IgD-negative memory B cell (primary cell): ENCODE measurements at regions not wholly inside any gene's neighbourhood (a gene's known extent, or its start where the extent isn't known, plus 50 kb on each side); places are given as distances from the start of the nearest gene placed in this dataset.
"Not testable (repeated sequence)": the region's sequence is repeated elsewhere in the genome, so short reads cannot be mapped to it uniquely, and the experiment has no call there.

Source experiments
- H3K27ac Mint-ChIP-seq, 3 donors: one replicate each; pipeline ENCODE4 v1.8.0; 2020 to 2022; ENCODE audit warnings: mild to moderate bottlenecking in 3 of 3, mixed read lengths in 3 of 3, moderate library complexity in 1 of 3
- H3K27me3 Mint-ChIP-seq: one replicate; pipeline ENCODE4 v1.8.0; 2021; ENCODE audit warnings: mixed read lengths
- H3K36me3 Mint-ChIP-seq: one replicate; pipeline ENCODE4 v1.8.0; 2020; ENCODE audit warnings: mild to moderate bottlenecking, mixed read lengths
- H3K4me1 Mint-ChIP-seq, 3 donors: one replicate each; pipeline ENCODE4 v1.8.0; 2020 to 2022; ENCODE audit warnings: mixed read lengths in 3 of 3, mild to moderate bottlenecking in 1 of 3
- H3K4me3 Mint-ChIP-seq, 4 donors: one replicate each; pipeline ENCODE4 v1.8.0; 2020 to 2022; ENCODE audit warnings: mild to moderate bottlenecking in 4 of 4, mixed read lengths in 4 of 4, moderate library complexity in 3 of 4
- H3K9me3 Mint-ChIP-seq, 3 donors: one replicate each; pipeline ENCODE4 v1.8.0; 2020 to 2021; ENCODE audit warnings: mixed read lengths in 3 of 3, mild to moderate bottlenecking in 1 of 3

DNA sequence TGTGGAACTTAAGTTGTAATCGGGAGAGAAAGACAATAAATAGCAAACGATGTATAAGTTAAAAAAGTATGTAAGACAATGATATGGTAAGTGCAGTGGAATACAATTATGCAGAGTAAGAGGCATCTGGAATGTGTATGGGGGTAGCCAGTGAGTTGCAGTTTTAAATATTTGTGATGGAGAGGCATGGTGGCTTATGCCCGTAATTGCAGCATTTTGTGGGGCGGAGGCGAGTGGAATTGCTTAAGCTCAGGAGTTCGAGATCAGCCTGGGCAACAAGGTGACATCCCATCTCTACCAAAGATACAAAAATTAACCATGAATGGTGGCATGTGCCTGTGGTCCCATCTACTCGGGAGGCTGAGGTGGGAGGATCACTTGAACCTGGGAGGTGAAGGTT, 52.5 kb upstream of the WDFY3 start:
- peaks cover 0 to 8% (median 5%) of the 10 kb centered on the region in 3 donors for H3K9me3 Mint-ChIP-seq
- H3K4me1 Mint-ChIP-seq = no peaks in the 10 kb centered on the region
- peak overlapping the region in 1 of 3 donors; percentile 91 for H3K27ac Mint-ChIP-seq
- peaks cover 10% of the 10 kb centered on the region for H3K27me3 Mint-ChIP-seq
- no peaks in the 10 kb centered on the region for H3K36me3 Mint-ChIP-seq
- H3K4me3 Mint-ChIP-seq = no peak overlapping the region

DNA sequence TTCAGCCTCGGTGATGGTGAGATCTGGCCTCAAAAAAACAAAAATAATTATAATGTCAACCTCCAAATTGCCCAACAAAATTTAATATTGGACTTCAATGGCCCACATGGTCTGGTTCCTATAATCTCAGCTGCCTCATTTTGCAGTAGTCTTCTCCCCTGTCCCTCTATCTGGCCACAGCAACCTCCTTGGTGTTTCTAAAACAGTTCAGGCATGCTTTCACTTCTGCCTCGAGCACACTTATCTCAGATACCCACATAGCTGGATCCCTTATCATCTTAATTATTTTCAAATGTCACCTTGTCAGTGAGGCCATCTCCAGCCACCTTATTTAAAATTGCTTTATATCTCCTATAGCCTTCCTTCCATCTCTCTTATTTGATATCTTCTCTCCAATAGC, 52.9 kb upstream of the WDFY3 start:
- H3K9me3 Mint-ChIP-seq = peaks cover 0 to 8% (median 5%) of the 10 kb centered on the region in 3 donors
- peaks cover 10% of the 10 kb centered on the region for H3K27me3 Mint-ChIP-seq
- no peaks in the 10 kb centered on the region for H3K36me3 Mint-ChIP-seq
- no peak overlapping the region for H3K27ac Mint-ChIP-seq
- no peak overlapping the region for H3K4me3 Mint-ChIP-seq
- H3K4me1 Mint-ChIP-seq = no peaks in the 10 kb centered on the region

DNA sequence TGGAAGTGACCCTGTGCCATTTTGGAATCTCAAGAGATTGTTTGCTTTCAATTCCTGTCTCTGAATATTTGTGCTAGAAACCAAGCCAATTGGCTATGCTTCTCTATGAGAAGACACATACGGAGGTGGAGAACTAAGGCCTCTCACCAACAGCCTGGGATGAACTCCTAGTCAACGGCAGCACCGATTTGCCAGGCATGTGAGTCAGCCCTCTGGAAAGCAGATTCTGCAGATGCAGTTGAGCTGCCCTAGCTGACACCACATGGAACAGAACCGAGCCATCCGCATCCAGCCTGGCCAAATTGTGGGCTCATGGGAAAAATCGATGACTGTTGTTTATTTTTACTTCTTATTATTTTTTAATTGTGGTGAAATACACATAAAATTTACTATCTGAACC, 58.2 kb upstream of the WDFY3 start:
- no peaks in the 10 kb centered on the region for H3K4me1 Mint-ChIP-seq
- H3K4me3 Mint-ChIP-seq = no peak overlapping the region
- H3K27me3 Mint-ChIP-seq = peaks cover 6% of the 10 kb centered on the region
- peaks cover 0 to 6% (median 6%) of the 10 kb centered on the region in 3 donors for H3K9me3 Mint-ChIP-seq
- H3K36me3 Mint-ChIP-seq = no peaks in the 10 kb centered on the region
- H3K27ac Mint-ChIP-seq = no peak overlapping the region

DNA sequence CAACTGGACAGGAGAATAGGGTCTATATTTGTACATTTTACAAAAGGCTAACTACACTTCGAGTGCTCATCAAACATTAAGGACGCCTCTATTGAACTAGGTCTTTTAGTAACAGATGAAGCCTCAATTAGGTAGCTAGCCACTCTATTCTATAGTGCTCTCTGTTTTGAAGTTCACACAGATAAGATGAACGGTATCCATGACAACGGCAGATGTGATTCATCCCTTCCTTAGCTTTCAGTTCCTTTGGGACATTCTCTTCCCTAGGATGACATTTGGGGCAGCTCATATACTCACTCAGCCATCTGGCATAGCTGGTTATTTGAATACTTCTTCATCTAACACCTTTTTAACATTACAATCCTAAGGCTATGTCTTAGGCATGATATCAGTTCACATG, 62.4 kb upstream of the WDFY3 start:
- Mint-ChIP-seq H3K27ac (no peak overlapping the region), H3K27me3 (peaks cover 3% of the 10 kb centered on the region), H3K9me3 (peaks cover 5 to 10% (median 9%) of the 10 kb centered on the region in 3 donors), H3K4me3 (no peak overlapping the region), H3K4me1 (no peaks in the 10 kb centered on the region), H3K36me3 (no peaks in the 10 kb centered on the region)

DNA sequence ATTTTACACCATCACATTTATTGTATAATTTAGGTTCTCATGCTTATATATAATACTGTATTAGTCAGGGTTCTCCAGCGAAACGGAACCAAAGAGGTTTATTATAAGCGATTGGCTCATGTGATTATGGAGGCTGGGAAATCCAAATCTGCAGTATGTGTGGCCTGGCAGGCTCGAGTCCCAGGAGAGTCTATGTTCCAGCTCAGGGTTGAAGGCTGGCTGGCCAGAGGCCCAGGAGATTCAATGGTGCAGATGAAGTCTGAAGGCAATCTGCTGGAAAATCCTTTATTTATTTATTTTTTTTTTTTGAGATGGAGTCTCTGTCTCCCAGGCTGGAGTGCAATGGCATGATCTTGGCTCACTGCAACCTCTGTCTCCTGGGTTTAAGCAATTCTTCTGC, 63.0 kb upstream of the WDFY3 start:
- H3K4me1 Mint-ChIP-seq = no peaks in the 10 kb centered on the region
- no peaks in the 10 kb centered on the region for H3K36me3 Mint-ChIP-seq
- no peak overlapping the region for H3K4me3 Mint-ChIP-seq
- peaks cover 6 to 13% (median 12%) of the 10 kb centered on the region in 3 donors for H3K9me3 Mint-ChIP-seq
- peaks cover 3% of the 10 kb centered on the region for H3K27me3 Mint-ChIP-seq
- H3K27ac Mint-ChIP-seq = no peak overlapping the region

DNA sequence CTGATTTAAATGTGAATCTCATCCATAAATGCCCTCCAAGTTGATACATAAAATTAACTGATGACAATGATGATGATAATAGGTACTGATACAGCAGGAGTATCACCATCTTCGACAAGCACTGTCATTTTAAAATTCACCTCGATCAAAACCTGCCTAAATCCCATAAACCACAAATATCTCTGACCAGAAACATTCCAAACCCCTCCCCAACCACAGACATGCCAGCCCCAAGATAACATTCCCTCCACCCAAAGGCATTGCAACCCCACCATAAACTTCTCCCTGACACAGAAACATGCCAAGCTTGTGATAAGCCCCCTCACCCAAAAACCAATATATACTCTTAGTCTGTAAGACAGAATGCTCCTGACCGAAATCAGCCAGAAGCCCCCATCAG, 63.7 kb upstream of the WDFY3 start:
- Mint-ChIP-seq H3K4me1 (no peaks in the 10 kb centered on the region), H3K4me3 (no peak overlapping the region), H3K36me3 (no peaks in the 10 kb centered on the region), H3K9me3 (peaks cover 6 to 13% (median 12%) of the 10 kb centered on the region in 3 donors), H3K27me3 (peaks cover 3% of the 10 kb centered on the region), H3K27ac (no peak overlapping the region)

DNA sequence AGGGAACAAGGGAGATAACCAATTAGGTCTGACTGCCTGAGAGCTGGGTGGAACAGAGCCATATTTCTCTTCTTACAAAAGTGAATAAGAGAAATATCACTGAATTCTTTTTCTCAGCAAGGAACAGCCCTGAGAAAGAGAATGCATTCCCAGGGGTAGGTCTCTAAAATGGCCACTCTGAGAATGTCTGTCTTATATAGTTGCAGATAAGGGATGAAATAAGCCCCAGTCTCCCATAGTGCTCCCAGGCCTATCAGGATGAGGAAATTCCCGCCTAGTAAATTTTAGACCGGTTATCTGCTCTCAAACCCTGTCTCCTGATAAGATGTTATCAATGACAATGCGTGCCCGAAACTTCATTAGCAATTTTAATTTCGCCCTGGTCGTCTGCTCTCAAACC, 67.3 kb upstream of the WDFY3 start:
- not testable (repeated sequence) for H3K36me3 Mint-ChIP-seq, H3K27me3 Mint-ChIP-seq

DNA sequence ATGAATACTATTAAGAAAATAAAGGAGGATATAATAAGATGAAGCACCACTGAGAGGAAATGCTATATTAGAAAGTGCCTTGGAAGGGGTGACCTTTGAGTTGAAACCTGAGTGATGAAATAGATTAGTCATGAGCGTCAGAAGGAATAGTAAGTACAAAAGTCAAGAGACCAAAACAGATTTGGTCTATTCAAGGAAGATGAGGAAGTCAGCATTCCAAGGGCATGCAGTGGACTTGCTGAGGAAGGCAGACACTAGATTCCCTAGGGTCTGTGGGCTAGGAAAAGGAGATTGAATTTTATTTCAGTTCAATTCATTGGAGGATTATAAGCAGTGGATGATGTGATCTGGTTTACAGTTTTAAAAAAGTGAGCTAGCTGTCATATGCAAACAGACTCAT, 73.0 kb upstream of the WDFY3 start:
- H3K9me3 Mint-ChIP-seq = peaks cover 0 to 5% (median 2%) of the 10 kb centered on the region in 3 donors
- H3K36me3 Mint-ChIP-seq = no peaks in the 10 kb centered on the region
- peaks cover 9% of the 10 kb centered on the region for H3K27me3 Mint-ChIP-seq
- H3K27ac Mint-ChIP-seq = no peak overlapping the region
- no peak overlapping the region for H3K4me3 Mint-ChIP-seq
- no peaks in the 10 kb centered on the region for H3K4me1 Mint-ChIP-seq

More for the DNA sequence above, 67.3 kb upstream of the WDFY3 start:
- not testable (repeated sequence) for H3K27ac Mint-ChIP-seq, H3K4me1 Mint-ChIP-seq, H3K4me3 Mint-ChIP-seq
- H3K9me3 Mint-ChIP-seq = peaks cover 6 to 11% (median 10%) of the 10 kb centered on the region in 3 donors

DNA sequence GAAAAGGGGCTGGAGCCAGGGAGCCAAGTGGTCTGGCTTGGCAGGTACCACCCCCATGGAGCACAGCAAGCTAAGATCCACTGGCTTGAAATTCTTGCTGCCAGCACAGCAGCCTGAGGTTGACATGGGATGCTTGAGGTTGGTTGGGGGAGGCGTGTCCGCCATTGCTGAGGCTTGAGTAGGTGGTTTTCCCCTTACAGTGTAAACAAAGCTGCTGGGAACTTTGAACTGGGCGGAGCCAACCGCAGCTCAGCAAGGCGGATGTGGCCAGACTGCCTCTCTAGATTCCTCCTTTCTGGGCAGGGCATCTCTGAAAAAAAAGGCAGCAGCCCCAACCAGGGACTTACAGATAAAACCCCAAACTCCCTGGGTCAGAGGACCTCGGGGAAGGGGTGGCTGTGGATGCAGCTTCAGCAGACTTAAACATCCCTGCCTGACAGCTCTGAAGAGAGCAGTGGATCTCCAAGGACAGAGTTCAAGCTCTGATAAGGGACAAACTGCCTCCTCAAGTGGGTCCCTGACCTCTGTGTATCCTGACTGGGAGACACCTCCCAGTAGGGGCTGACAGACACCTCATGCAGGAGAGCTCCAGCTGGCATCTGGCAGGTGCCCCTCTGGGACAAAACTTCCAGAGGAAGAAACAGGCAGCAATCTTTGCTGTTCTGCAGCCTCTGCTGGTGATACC, 77.5 kb upstream of the WDFY3 start:
- H3K4me1 Mint-ChIP-seq, H3K36me3 Mint-ChIP-seq, H3K4me3 Mint-ChIP-seq, H3K27ac Mint-ChIP-seq, H3K9me3 Mint-ChIP-seq: not testable (repeated sequence)
- H3K27me3 Mint-ChIP-seq = peaks cover 18% of the 10 kb centered on the region

DNA sequence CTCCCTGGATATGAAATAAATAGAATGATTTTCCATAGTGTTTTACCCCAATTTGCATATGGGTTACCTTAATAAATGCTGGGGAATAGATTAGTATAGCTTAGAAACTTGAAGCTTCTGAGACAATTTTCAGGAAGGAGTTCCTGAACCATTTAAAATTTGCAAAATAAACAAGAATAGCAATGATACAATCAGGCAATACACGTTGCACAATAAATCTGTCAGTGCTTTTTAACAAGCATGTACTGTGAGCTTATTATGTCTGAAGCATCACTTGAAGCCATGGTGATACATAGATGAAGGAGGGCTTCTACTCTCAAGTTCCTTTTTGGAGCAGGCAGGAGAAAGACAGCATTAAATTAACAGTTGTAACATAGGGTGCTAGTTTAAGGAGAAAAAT, 84.2 kb upstream of the WDFY3 start:
- Mint-ChIP-seq H3K36me3 (no peaks in the 10 kb centered on the region), H3K27ac (no peak overlapping the region), H3K4me1 (no peaks in the 10 kb centered on the region), H3K9me3 (peaks cover 0 to 6% (median 2%) of the 10 kb centered on the region in 3 donors), H3K4me3 (no peak overlapping the region), H3K27me3 (peaks cover 11% of the 10 kb centered on the region)

DNA sequence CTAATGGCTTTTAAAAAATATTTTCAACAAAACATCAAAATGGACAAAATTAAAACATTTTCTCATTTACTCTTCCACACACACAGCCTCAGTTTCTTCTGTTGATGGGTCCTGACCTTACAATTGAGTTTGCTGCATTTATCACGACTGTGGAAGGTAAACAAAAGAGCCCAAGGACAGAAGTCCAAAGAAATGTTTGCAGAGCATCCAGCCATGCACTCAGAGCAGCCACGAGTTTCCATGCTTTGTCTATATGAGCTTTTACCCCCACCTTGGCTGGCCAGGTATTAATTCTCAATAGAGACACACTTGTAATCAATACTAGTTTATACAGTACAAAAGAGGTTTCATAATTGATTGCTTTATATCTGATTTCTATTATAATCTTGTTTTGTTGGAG, 85.0 kb upstream of the WDFY3 start:
- Mint-ChIP-seq H3K27me3 (peaks cover 8% of the 10 kb centered on the region), H3K36me3 (no peaks in the 10 kb centered on the region), H3K9me3 (peaks cover 0 to 6% (median 2%) of the 10 kb centered on the region in 3 donors), H3K4me3 (no peak overlapping the region), H3K4me1 (no peaks in the 10 kb centered on the region), H3K27ac (no peak overlapping the region)

DNA sequence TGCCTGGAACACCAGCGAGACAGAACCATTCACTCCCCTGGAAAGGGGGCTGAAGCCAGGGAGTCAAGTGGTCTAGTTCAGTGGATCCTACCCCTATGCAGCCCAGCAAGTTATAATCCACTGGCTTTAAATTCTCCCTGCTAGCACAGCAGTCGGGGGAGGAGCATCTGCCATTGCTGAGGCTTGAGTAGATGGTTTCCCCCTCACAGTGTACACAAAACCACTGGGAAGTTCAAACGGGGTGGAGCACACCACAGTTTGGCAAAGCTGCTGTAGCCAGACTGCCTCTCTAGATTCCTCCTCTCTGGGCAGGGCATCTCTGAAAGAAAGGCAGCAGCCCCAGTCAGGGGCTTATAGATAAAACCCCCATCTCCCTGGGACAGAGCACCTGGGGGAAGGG, 88.4 kb upstream of the WDFY3 start:
- H3K27ac Mint-ChIP-seq, H3K9me3 Mint-ChIP-seq, H3K27me3 Mint-ChIP-seq, H3K4me3 Mint-ChIP-seq, H3K4me1 Mint-ChIP-seq, H3K36me3 Mint-ChIP-seq: not testable (repeated sequence)

DNA sequence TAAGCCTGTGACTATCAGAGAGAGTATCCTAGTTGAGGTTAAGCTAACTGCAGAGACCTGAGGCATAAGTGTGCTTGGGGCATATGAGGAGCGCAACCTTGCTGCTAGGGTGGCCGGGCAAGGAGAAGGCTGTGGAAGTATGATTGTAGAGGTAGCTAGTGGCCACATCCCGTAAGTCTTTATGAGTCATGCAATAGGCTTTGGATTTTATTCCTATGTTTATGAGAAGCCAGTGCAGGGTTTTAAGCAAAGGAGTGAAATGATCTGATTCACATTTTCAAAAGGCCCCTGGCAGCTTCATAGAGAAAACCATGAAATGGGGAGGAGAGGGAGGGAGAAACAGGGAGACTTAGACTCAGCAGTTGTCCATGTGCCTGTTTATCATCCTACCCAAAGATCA, 92.1 kb upstream of the WDFY3 start:
- Mint-ChIP-seq H3K27me3 (peaks cover 13% of the 10 kb centered on the region), H3K9me3 (peaks cover 0 to 1% (median 0%) of the 10 kb centered on the region in 3 donors), H3K27ac (no peak overlapping the region), H3K4me1 (no peaks in the 10 kb centered on the region), H3K4me3 (no peak overlapping the region), H3K36me3 (no peaks in the 10 kb centered on the region)

DNA sequence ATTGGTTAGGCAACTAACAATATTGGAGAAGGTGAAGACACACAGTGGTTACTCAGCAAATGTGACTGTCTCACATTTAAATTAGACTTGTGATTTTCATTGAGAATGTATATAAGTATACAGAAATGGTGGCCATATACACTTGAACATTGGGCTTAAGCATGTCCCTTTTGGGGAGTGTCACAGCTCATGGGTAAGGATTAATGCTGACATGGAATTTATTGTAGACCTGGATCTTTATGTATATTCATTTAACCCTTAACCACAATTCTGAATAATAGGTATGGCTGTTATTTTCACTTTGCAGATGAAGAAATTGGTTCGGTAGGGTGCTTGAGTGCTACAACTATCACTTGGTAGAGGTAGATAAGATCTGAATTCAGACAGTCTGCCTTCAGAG, 95.5 kb upstream of the WDFY3 start:
- Mint-ChIP-seq H3K27ac (no peak overlapping the region), H3K4me1 (no peaks in the 10 kb centered on the region), H3K9me3 (peaks cover 0 to 1% (median 0%) of the 10 kb centered on the region in 3 donors), H3K4me3 (no peak overlapping the region), H3K36me3 (no peaks in the 10 kb centered on the region), H3K27me3 (peaks cover 22% of the 10 kb centered on the region)

DNA sequence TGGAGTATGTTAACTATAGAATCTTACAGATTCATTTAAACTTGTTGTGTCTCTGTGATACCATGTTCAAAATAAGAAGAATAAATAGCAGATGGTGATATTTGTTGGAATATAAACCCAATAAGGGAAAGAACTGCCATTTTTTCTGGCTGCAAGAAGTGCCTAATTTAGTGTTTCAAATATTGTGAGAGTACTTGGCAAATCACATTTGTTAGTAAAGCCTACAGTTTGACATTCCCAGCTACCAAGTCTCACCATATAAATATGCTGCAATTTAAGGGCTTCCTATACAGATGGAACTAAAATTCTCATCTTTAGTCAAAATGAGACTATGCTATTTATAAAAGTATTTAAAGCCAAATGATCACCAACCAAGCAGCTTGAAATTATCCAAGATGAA, 96.0 kb upstream of the WDFY3 start:
- H3K27me3 Mint-ChIP-seq = peaks cover 22% of the 10 kb centered on the region
- H3K36me3 Mint-ChIP-seq = no peaks in the 10 kb centered on the region
- H3K9me3 Mint-ChIP-seq = peaks cover 0 to 1% (median 0%) of the 10 kb centered on the region in 3 donors

DNA sequence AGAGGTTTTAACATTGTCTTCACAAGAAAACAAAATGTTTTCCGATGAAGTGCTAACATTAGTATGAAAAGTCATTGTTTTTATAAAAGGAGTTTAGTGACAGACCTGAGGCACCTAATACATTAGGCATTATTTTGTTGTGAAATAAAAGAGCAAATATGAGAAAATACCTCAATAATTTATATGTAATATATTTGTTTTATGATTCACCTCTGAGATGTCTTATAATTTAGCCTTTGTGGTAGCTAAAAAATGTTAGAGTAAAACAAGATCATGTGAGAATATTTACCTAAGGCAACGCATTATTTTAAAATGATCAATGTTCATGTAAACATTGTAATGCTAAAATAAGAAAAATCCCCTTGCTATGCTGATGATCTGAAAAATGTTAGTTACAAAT, 100.9 kb upstream of the WDFY3 start:
- Mint-ChIP-seq H3K9me3 (peaks cover 0 to 2% (median 1%) of the 10 kb centered on the region in 3 donors), H3K4me3 (no peak overlapping the region), H3K27me3 (peaks cover 23% of the 10 kb centered on the region), H3K36me3 (no peaks in the 10 kb centered on the region), H3K4me1 (no peaks in the 10 kb centered on the region), H3K27ac (no peak overlapping the region)

More for the DNA sequence above, 96.0 kb upstream of the WDFY3 start:
- Mint-ChIP-seq H3K27ac (no peak overlapping the region), H3K4me1 (no peaks in the 10 kb centered on the region), H3K4me3 (no peak overlapping the region)
